ENCODE measurements at regions not wholly inside any gene's neighbourhood (a gene's known extent, or its start where the extent isn't known, plus 50 kb on each side); places are given as distances from the start of the nearest gene placed in this dataset.

DNA sequence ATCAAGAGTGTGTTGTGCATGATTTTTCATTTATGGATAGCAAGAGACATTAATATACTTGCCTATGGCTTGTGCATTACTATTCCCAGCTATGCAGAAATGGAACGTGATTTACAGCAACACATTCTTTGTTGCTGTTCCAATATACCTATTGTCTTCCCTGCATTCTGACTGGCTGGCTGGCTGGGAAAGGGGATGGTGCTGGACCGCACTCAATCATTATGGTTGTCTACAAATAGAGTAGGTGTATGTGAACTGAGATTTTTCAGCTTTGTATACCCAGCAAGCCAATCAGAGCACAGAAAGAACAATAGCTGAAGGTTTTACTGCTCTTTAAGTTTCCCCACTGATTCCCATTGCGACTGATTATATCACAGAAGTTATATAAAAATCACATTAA, 167.5 kb downstream of the ATG4C start:
- no peak for TF ChIP-seq POLR2AphosphoS5 (IDR thresholded peaks at IDR 0.05)
- TF ChIP-seq POLR2A (IDR thresholded peaks at IDR 0.05), result no peak
- TF ChIP-seq, protein P1, sequence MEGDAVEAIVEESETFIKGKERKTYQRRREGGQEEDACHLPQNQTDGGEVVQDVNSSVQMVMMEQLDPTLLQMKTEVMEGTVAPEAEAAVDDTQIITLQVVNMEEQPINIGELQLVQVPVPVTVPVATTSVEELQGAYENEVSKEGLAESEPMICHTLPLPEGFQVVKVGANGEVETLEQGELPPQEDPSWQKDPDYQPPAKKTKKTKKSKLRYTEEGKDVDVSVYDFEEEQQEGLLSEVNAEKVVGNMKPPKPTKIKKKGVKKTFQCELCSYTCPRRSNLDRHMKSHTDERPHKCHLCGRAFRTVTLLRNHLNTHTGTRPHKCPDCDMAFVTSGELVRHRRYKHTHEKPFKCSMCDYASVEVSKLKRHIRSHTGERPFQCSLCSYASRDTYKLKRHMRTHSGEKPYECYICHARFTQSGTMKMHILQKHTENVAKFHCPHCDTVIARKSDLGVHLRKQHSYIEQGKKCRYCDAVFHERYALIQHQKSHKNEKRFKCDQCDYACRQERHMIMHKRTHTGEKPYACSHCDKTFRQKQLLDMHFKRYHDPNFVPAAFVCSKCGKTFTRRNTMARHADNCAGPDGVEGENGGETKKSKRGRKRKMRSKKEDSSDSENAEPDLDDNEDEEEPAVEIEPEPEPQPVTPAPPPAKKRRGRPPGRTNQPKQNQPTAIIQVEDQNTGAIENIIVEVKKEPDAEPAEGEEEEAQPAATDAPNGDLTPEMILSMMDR (IDR thresholded peaks at IDR 0.05), result no peak
- no peak for TF ChIP-seq EP300 (IDR thresholded peaks at IDR 0.05)

Data from suprapubic skin (tissue), 4 donors.